Fibroblast of mammary gland (primary cell): ENCODE measurements at regions not wholly inside any gene's neighbourhood (a gene's known extent, or its start where the extent isn't known, plus 50 kb on each side); places are given as distances from the start of the nearest gene placed in this dataset.

Experiments
- DNase-seq: peaks from one replicate; pipeline ENCODE4 v3.0.0-alpha.2; 2010; ENCODE audit warnings: low read depth
- H3K4me3 ChIP-seq: 2 replicates; pipeline ENCODE4 v1.5.1; 2011; ENCODE audit warnings: low read depth, mild to moderate bottlenecking, low read length, moderate library complexity; ENCODE audit not compliant: control insufficient read depth
- TF ChIP-seq, protein P1 (sequence below): conservative IDR thresholded peaks from 2 replicates; pipeline ENCODE4 v1.5.1; 2011; ENCODE audit warnings: low read depth, low read length, inconsistent platforms; ENCODE audit not compliant: control insufficient read depth, insufficient read depth

- H3K4me3 ChIP-seq: no peak overlapping the region
- TF ChIP-seq, protein P1, sequence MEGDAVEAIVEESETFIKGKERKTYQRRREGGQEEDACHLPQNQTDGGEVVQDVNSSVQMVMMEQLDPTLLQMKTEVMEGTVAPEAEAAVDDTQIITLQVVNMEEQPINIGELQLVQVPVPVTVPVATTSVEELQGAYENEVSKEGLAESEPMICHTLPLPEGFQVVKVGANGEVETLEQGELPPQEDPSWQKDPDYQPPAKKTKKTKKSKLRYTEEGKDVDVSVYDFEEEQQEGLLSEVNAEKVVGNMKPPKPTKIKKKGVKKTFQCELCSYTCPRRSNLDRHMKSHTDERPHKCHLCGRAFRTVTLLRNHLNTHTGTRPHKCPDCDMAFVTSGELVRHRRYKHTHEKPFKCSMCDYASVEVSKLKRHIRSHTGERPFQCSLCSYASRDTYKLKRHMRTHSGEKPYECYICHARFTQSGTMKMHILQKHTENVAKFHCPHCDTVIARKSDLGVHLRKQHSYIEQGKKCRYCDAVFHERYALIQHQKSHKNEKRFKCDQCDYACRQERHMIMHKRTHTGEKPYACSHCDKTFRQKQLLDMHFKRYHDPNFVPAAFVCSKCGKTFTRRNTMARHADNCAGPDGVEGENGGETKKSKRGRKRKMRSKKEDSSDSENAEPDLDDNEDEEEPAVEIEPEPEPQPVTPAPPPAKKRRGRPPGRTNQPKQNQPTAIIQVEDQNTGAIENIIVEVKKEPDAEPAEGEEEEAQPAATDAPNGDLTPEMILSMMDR: no peak
- no peak for DNase-seq
Observed at GRCh38 chr11:90330632-90331031, 107.8 kb upstream of the CHORDC1 start.

DNA sequence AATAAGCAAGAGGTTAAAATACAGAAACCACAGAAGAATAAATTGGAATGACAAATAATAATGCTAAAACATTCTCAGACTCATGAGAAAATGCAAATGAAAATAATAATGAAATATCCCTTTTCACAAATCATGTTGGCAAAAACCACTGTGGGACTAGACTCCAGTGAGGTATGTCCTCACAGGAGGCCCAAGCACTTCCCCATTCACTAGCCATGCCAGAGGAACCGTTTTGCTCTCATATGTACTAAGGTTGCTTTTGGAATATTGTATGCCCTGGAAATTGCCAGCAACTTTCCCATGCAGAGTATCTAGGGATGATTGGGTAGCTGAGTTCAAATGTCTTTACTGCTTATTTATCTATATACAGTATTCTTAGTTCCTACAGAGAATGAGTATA, 106.2 kb upstream of the CHORDC1 start:
- no peak for DNase-seq
- TF ChIP-seq, protein P1: no peak
- no peak overlapping the region for H3K4me3 ChIP-seq

DNA sequence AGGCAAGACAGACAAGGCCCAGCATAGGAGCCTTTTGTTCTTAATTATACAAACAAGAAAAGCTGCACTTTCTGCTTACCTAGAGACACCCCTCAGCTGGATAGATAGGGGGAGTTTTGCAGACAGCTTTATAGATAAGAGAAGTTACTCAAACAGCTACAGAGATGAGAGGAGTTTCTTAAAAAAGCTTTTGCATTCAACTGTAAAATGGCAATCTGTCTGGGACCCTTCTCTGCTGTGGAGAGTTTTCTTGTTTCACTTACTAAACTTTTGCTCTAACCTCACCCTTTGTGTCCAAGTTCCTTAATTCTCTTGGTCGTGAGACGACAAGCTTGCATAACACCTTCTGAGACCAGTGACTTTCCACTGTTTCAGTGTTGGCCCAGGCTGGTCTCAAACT, 103.8 kb upstream of the CHORDC1 start:
- TF ChIP-seq, protein P1: no peak
- DNase-seq: no peak
- H3K4me3 ChIP-seq: no peak overlapping the region

- DNase-seq: no peak
- no peak overlapping the region for H3K4me3 ChIP-seq
- TF ChIP-seq, protein P1: no peak
Observed at GRCh38 chr11:90323289-90323688, 100.4 kb upstream of the CHORDC1 start.

- H3K4me3 ChIP-seq: no peak overlapping the region
- TF ChIP-seq, protein P1: no peak
- no peak for DNase-seq
Observed at GRCh38 chr11:90321018-90321417, 98.2 kb upstream of the CHORDC1 start.

- DNase-seq: no peak
- H3K4me3 ChIP-seq: no peak overlapping the region
- TF ChIP-seq, protein P1: no peak
Observed at GRCh38 chr11:90318651-90319050, 95.8 kb upstream of the CHORDC1 start.

- H3K4me3 ChIP-seq: no peak overlapping the region
- TF ChIP-seq, protein P1: no peak
- DNase-seq: no peak
Observed at GRCh38 chr11:90310210-90310609, 87.4 kb upstream of the CHORDC1 start.
